ENCODE measurements at regions not wholly inside any gene's neighbourhood (a gene's known extent, or its start where the extent isn't known, plus 50 kb on each side); places are given as distances from the start of the nearest gene placed in this dataset.

GRCh38 chr14:30108975-30109700 lies 181.5 kb upstream of the PRKD1 start:
- TF ChIP-seq EZH2 (IDR thresholded peaks at IDR 0.05; ENCODE audit: low read length, missing control alignments) (no peak), CTCF (conservative IDR thresholded peaks at IDR 0.05 in 1 of 2, IDR thresholded peaks at IDR 0.05 in 1 of 2; ENCODE audit: low read depth in 1 of 2, low read length in 2 of 2) (no peak)
